ENCODE measurements at regions not wholly inside any gene's neighbourhood (a gene's known extent, or its start where the extent isn't known, plus 50 kb on each side); places are given as distances from the start of the nearest gene placed in this dataset.

- ATAC-seq (ENCODE audit: low read depth) (no peak), DNase-seq (ENCODE audit: low spot score) (no peak)
- Histone ChIP-seq H3K27me3 (ENCODE audit: insufficient read depth, poor library complexity, severe bottlenecking) (no peaks in the 10 kb centered on the region), H3K27ac (ENCODE audit: poor library complexity, severe bottlenecking) (no peak overlapping the region), H3K36me3 (ENCODE audit: low read depth) (no peaks in the 10 kb centered on the region), H3K9me3 (ENCODE audit: severe bottlenecking) (no peaks in the 10 kb centered on the region), H3K4me3 (ENCODE audit: severe bottlenecking) (no peak overlapping the region), H3K4me1 (ENCODE audit: insufficient read depth, poor library complexity, severe bottlenecking) (no peaks in the 10 kb centered on the region)
- no peak for TF ChIP-seq CTCF (IDR thresholded peaks at IDR 0.05; ENCODE audit: poor library complexity, severe bottlenecking)
These were observed 218.6 kb downstream of the SEMA6A start for GRCh38 chr5:116355819-116356601.

GRCh38 chr5:116354699-116355098 is 219.9 kb downstream of the SEMA6A start:
- Histone ChIP-seq H3K27me3 (ENCODE audit: insufficient read depth, poor library complexity, severe bottlenecking) (no peaks in the 10 kb centered on the region), H3K36me3 (ENCODE audit: low read depth) (no peaks in the 10 kb centered on the region), H3K27ac (ENCODE audit: poor library complexity, severe bottlenecking) (no peak overlapping the region), H3K9me3 (ENCODE audit: severe bottlenecking) (no peaks in the 10 kb centered on the region), H3K4me3 (ENCODE audit: severe bottlenecking) (no peak overlapping the region), H3K4me1 (ENCODE audit: insufficient read depth, poor library complexity, severe bottlenecking) (no peaks in the 10 kb centered on the region)
- DNase-seq (ENCODE audit: low spot score) (no peak), ATAC-seq (ENCODE audit: low read depth) (no peak)
- no peak for TF ChIP-seq CTCF (IDR thresholded peaks at IDR 0.05; ENCODE audit: poor library complexity, severe bottlenecking)

- no peaks in the 10 kb centered on the region for H3K4me1 ChIP-seq (ENCODE audit: insufficient read depth, poor library complexity, severe bottlenecking)
- DNase-seq (ENCODE audit: low spot score) (no peak), ATAC-seq (ENCODE audit: low read depth) (0 out of 3 replicates have a peak, but pooled peaks have one; percentile 12)
- H3K9me3 ChIP-seq (ENCODE audit: severe bottlenecking) = no peaks in the 10 kb centered on the region
- no peak for TF ChIP-seq CTCF (IDR thresholded peaks at IDR 0.05; ENCODE audit: poor library complexity, severe bottlenecking)
- H3K27me3 ChIP-seq (ENCODE audit: insufficient read depth, poor library complexity, severe bottlenecking) = no peaks in the 10 kb centered on the region
- no peaks in the 10 kb centered on the region for H3K36me3 ChIP-seq (ENCODE audit: low read depth)
- no peak overlapping the region for H3K4me3 ChIP-seq (ENCODE audit: severe bottlenecking)
- H3K27ac ChIP-seq (ENCODE audit: poor library complexity, severe bottlenecking) = no peak overlapping the region
These were observed 227.0 kb downstream of the SEMA6A start for GRCh38 chr5:116347657-116348056.

GRCh38 chr5:116343961-116344360 is 230.7 kb downstream of the SEMA6A start:
- DNase-seq (ENCODE audit: low spot score) = no peak
- TF ChIP-seq CTCF (IDR thresholded peaks at IDR 0.05; ENCODE audit: poor library complexity, severe bottlenecking) = no peak
- no peaks in the 10 kb centered on the region for H3K4me1 ChIP-seq (ENCODE audit: insufficient read depth, poor library complexity, severe bottlenecking)
- peak; percentile 55; the same call in 2 of the 3 replicates for ATAC-seq (ENCODE audit: low read depth)
- no peaks in the 10 kb centered on the region for H3K27me3 ChIP-seq (ENCODE audit: insufficient read depth, poor library complexity, severe bottlenecking)
- H3K27ac ChIP-seq (ENCODE audit: poor library complexity, severe bottlenecking) = no peak overlapping the region
- no peaks in the 10 kb centered on the region for H3K36me3 ChIP-seq (ENCODE audit: low read depth)
- no peak overlapping the region for H3K4me3 ChIP-seq (ENCODE audit: severe bottlenecking)
- no peaks in the 10 kb centered on the region for H3K9me3 ChIP-seq (ENCODE audit: severe bottlenecking)

Measured in RWPE2 (cell line).